SU-DHL-6 (cell line): ENCODE measurements at regions not wholly inside any gene's neighbourhood (a gene's known extent, or its start where the extent isn't known, plus 50 kb on each side); places are given as distances from the start of the nearest gene placed in this dataset.

Experiments used
- H2AFZ ChIP-seq: fragments of 200-600 bp; sonication (generic); 2 replicates; pipeline ENCODE4 v1.6.1; 2014; ENCODE audit warnings: low read depth, mild to moderate bottlenecking, moderate library complexity, mixed read lengths, antibody characterized with exemption, low read length; ENCODE audit not compliant: severe bottlenecking
- H3F3A ChIP-seq: fragments of 200-600 bp; shearing (Covaris generic); 2 replicates; pipeline ENCODE4 v1.6.0; 2016; ENCODE audit warnings: antibody characterized with exemption, mild to moderate bottlenecking; ENCODE audit not compliant: insufficient read depth
- H3K27ac ChIP-seq: fragments of 200-600 bp; sonication (generic); 2 replicates; pipeline ENCODE4 v1.5.1; 2016; ENCODE audit warnings: low read depth, mild to moderate bottlenecking, low read length, moderate library complexity, mixed read lengths
- H3K27me3 ChIP-seq: fragments of 200-600 bp; sonication (generic), shearing (Covaris generic); 2 replicates; pipeline ENCODE4 v1.6.0; 2014; ENCODE audit warnings: mild to moderate bottlenecking, low read length
- H3K36me3 ChIP-seq: fragments of 200-600 bp; sonication (generic); 2 replicates; pipeline ENCODE4 v1.6.1; 2014; ENCODE audit warnings: mild to moderate bottlenecking, low read length, mixed read lengths
- H3K4me2 ChIP-seq: fragments of 300-600, 200-600 bp; shearing (Covaris generic), sonication (generic); 2 replicates; pipeline ENCODE4 v1.6.0; 2014; ENCODE audit warnings: low read length, low read depth, mild to moderate bottlenecking; ENCODE audit not compliant: poor library complexity, severe bottlenecking
- H3K4me3 ChIP-seq: fragments of 200-600 bp; sonication (generic); 2 replicates; pipeline ENCODE4 v1.5.1; 2014; ENCODE audit warnings: antibody characterized with exemption, low read length, mild to moderate bottlenecking, mixed read lengths; ENCODE audit not compliant: insufficient read depth, poor library complexity, severe bottlenecking
- H3K79me2 ChIP-seq: fragments of 200-600 bp; sonication (generic); 2 replicates; pipeline ENCODE4 v1.6.1; 2014; ENCODE audit warnings: mild to moderate bottlenecking, low read length, moderate library complexity; ENCODE audit not compliant: insufficient read depth
- H3K9ac ChIP-seq: fragments of 200-600 bp; sonication (generic); 2 replicates; pipeline ENCODE4 v1.7.0; 2014; ENCODE audit warnings: mild to moderate bottlenecking, low read length
- H3K9me2 ChIP-seq: fragments of 200-600 bp; sonication (generic); replicated peaks from 2 replicates; pipeline ENCODE4 v1.6.1; 2014; ENCODE audit warnings: low read length; ENCODE audit not compliant: insufficient read depth
- H3K9me3 ChIP-seq: fragments of 200-600 bp; sonication (generic); 2 replicates; pipeline ENCODE4 v1.6.1; 2014; ENCODE audit warnings: low read length, mixed read lengths; ENCODE audit not compliant: insufficient read depth
- H4K20me1 ChIP-seq: fragments of 200-600 bp; sonication (generic); 2 replicates; pipeline ENCODE4 v1.6.1; 2014; ENCODE audit warnings: low read depth, mild to moderate bottlenecking, antibody characterized with exemption, low read length, moderate library complexity, mixed read lengths
- EZH2phosphoT487 ChIP-seq: fragments of 200-600 bp; sonication (generic), shearing (Covaris generic); conservative IDR thresholded peaks from 2 replicates; pipeline ENCODE4 v1.6.1; 2018; ENCODE audit warnings: mild to moderate bottlenecking, antibody characterized with exemption, low read length, moderate library complexity, mixed read lengths
- TF ChIP-seq, protein P1 (sequence below): fragments of 200-600 bp; sonication (generic); IDR thresholded peaks from one replicate; pipeline ENCODE4 v1.5.1; 2017; ENCODE audit warnings: antibody characterized with exemption, mild to moderate bottlenecking, low read length, moderate library complexity; ENCODE audit not compliant: insufficient read depth, poor library complexity, severe bottlenecking

GRCh38 chrX:2568125-2568524 is 67.3 kb upstream of the DHRSX start:
- Histone ChIP-seq H3K4me2 (no peak overlapping the region), H3K9ac (no peak overlapping the region), H3K27me3 (no peaks in the 10 kb centered on the region), H4K20me1 (no peaks in the 10 kb centered on the region), H3K36me3 (no peaks in the 10 kb centered on the region), H3K9me2 (no peaks in the 10 kb centered on the region), H3K79me2 (no peaks in the 10 kb centered on the region), H3K9me3 (no peaks in the 10 kb centered on the region), H3F3A (no peaks in the 10 kb centered on the region), H3K4me3 (no peak overlapping the region), H3K27ac (no peak overlapping the region), H2AFZ (no peak overlapping the region)
- TF ChIP-seq EZH2phosphoT487, result no peak
- TF ChIP-seq, protein P1, sequence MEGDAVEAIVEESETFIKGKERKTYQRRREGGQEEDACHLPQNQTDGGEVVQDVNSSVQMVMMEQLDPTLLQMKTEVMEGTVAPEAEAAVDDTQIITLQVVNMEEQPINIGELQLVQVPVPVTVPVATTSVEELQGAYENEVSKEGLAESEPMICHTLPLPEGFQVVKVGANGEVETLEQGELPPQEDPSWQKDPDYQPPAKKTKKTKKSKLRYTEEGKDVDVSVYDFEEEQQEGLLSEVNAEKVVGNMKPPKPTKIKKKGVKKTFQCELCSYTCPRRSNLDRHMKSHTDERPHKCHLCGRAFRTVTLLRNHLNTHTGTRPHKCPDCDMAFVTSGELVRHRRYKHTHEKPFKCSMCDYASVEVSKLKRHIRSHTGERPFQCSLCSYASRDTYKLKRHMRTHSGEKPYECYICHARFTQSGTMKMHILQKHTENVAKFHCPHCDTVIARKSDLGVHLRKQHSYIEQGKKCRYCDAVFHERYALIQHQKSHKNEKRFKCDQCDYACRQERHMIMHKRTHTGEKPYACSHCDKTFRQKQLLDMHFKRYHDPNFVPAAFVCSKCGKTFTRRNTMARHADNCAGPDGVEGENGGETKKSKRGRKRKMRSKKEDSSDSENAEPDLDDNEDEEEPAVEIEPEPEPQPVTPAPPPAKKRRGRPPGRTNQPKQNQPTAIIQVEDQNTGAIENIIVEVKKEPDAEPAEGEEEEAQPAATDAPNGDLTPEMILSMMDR, result no peak

GRCh38 chrX:2566055-2566454 is 65.3 kb upstream of the DHRSX start:
- H4K20me1 ChIP-seq, result no peaks in the 10 kb centered on the region
- H3K4me3 ChIP-seq, result no peak overlapping the region
- no peaks in the 10 kb centered on the region for H3K9me2 ChIP-seq
- no peaks in the 10 kb centered on the region for H3K36me3 ChIP-seq
- no peak overlapping the region for H3K4me2 ChIP-seq
- TF ChIP-seq EZH2phosphoT487, result no peak
- TF ChIP-seq, protein P1, result no peak
- no peaks in the 10 kb centered on the region for H3K27me3 ChIP-seq
- H3K27ac ChIP-seq, result no peak overlapping the region
- no peaks in the 10 kb centered on the region for H3F3A ChIP-seq
- H3K9ac ChIP-seq, result no peak overlapping the region
- H3K9me3 ChIP-seq, result no peaks in the 10 kb centered on the region
- H2AFZ ChIP-seq, result no peak overlapping the region
- no peaks in the 10 kb centered on the region for H3K79me2 ChIP-seq

DNA sequence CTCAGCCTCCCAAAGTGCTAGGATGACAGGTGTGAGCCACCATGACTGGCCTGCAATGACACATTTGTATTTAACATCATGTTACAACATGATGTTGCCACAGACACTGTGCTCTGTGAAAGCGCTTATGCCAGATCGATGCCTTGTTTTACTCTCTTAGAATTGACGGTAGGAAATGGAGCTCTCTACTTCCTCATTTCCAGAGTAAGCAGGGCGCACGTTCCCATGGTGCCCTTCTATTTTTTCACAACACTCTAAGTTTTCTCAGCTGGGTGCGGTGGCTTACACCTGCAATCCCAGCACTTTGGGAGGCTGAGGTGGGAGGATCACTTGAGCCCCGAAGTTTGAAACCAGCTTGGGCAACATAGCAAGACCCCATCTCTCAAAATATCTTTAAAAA is 60.7 kb upstream of the DHRSX start:
- no peaks in the 10 kb centered on the region for H3F3A ChIP-seq
- no peak overlapping the region for H3K4me2 ChIP-seq
- no peak overlapping the region for H3K9ac ChIP-seq
- H3K9me3 ChIP-seq, result no peaks in the 10 kb centered on the region
- no peaks in the 10 kb centered on the region for H3K36me3 ChIP-seq
- no peaks in the 10 kb centered on the region for H4K20me1 ChIP-seq
- H3K79me2 ChIP-seq, result no peaks in the 10 kb centered on the region
- H3K4me3 ChIP-seq, result no peak overlapping the region
- H3K27me3 ChIP-seq, result no peaks in the 10 kb centered on the region
- no peak overlapping the region for H3K27ac ChIP-seq
- no peaks in the 10 kb centered on the region for H3K9me2 ChIP-seq
- TF ChIP-seq, protein P1, result no peak
- TF ChIP-seq EZH2phosphoT487, result no peak
- H2AFZ ChIP-seq, result no peak overlapping the region
